WTC11 (cell line): ENCODE measurements at regions not wholly inside any gene's neighbourhood (a gene's known extent, or its start where the extent isn't known, plus 50 kb on each side); places are given as distances from the start of the nearest gene placed in this dataset.

Experiments used
- CTCF ChIP-seq: fragments of 200-600 bp; IDR thresholded peaks from 2 replicates; pipeline ENCODE4 v1.8.0; 2022; ENCODE audit warnings: antibody characterized with exemption
- ELF4 ChIP-seq: sonication (generic); formaldehyde crosslinking; IDR thresholded peaks from 2 replicates; pipeline ENCODE4 v1.8.1; 2022; ENCODE audit warnings: low read depth, mild to moderate bottlenecking, moderate library complexity, missing genetic modification reagents
- NR3C1 ChIP-seq: sonication (generic); formaldehyde crosslinking; conservative IDR thresholded peaks from 2 replicates; pipeline ENCODE4 v1.8.1; 2023; ENCODE audit warnings: low read depth, mild to moderate bottlenecking, missing genetic modification reagents

- TF ChIP-seq CTCF (no peak), ELF4 (no peak), NR3C1 (CRISPR knock-in tag) (no peak)
These were observed 119.8 kb upstream of the PPP1R26 start for GRCh38 chr9:135359764-135360163.
